ENCODE measurements at regions not wholly inside any gene's neighbourhood (a gene's known extent, or its start where the extent isn't known, plus 50 kb on each side); places are given as distances from the start of the nearest gene placed in this dataset.

DNA sequence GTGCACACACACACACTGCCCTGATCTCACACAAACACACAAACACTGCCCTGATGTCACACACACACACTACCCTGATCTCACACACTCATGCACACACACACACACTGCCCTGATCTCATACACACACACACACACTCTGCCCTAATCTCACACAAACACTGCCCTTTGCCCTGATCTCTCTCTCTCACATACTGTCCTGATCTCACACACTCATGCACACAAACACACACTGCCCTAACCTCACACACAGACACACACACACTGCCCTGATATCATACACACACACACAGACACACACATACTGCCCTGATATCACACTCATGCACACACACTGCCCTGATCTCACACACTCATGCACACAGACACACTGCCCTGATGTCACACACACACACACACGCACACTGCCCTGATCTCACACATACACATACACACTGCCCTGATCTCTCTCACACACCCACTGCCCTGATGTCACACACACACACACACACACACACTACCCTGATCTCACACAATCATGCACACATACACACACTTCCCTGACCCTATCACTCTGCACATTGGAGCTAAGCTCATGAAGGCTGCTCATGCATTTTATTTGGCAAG, 97.6 kb upstream of the DIO3 start:
- H4K20me1 ChIP-seq (ENCODE audit: insufficient read depth, low read length) = no peaks in the 10 kb centered on the region
- DNase-seq (ENCODE audit: low spot score) (no peak), ATAC-seq (no peak), FAIRE-seq (no peak)
- WGBS (ENCODE audit: low lambda C conversion rate) = 0% methylated on average over 1 of the region's 1 CpG
- ChIA-PET POLR2A (no interaction called here), CTCF (ENCODE audit: low intra/inter-chr PET ratio, low total read pairs) (no interaction called here)
- H3K79me2 ChIP-seq (ENCODE audit: insufficient read depth, low read length) = no peaks in the 10 kb centered on the region
- no peak overlapping the region for H3K4me3 ChIP-seq (replicated peaks in 1 of 3; ENCODE audit: insufficient read depth in 1 of 3, low read depth in 2 of 3, low read length in 3 of 3)
- H3K4me2 ChIP-seq (ENCODE audit: low read depth, low read length) = no peak overlapping the region
- no peaks in the 10 kb centered on the region for H3K9me3 ChIP-seq (ENCODE audit: low read length)
- in situ Hi-C loops (cut with HindIII; ENCODE audit: extremely low pct_ligation_motif_present, low pct_unique_long_range_greater_than_20kb) (no loop called here), intact Hi-C loops (cut with micrococcal nuclease; ENCODE audit: unreplicated experiment) (no loop called here)
- H2AFZ ChIP-seq (ENCODE audit: low read length) = no peak overlapping the region
- no TSS peak for BruUV-seq (replicated peaks)
- no peaks in the 10 kb centered on the region for H3K36me3 ChIP-seq (replicated peaks in 1 of 2; ENCODE audit: control insufficient read depth in 1 of 2, insufficient read depth in 2 of 2, low read length in 2 of 2)
- no peak overlapping the region for H3K9ac ChIP-seq (ENCODE audit: insufficient read depth, low read depth, low read length)
- no peak overlapping the region for H3K27ac ChIP-seq (ENCODE audit: extremely low read length, insufficient read depth, low read length)
- peaks cover 4 to 54% of the 10 kb centered on the region in 2 experiments; a peak in 4 of 5 replicates for H3K27me3 ChIP-seq (ENCODE audit: control insufficient read depth in 1 of 2, insufficient read depth in 2 of 2, low read length in 2 of 2)
- peaks cover 15% of the 10 kb centered on the region for H3K4me1 ChIP-seq (ENCODE audit: insufficient read depth, low read length)
- no peak for TF ChIP-seq ZBTB8A (CRISPR knock-in tag; IDR thresholded peaks at IDR 0.05; ENCODE audit: borderline replicate concordance, low read depth)
- no peak for TF ChIP-seq THYN1 (CRISPR knock-in tag; IDR thresholded peaks at IDR 0.05; ENCODE audit: borderline replicate concordance, low read depth)
- TF ChIP-seq, protein P1, sequence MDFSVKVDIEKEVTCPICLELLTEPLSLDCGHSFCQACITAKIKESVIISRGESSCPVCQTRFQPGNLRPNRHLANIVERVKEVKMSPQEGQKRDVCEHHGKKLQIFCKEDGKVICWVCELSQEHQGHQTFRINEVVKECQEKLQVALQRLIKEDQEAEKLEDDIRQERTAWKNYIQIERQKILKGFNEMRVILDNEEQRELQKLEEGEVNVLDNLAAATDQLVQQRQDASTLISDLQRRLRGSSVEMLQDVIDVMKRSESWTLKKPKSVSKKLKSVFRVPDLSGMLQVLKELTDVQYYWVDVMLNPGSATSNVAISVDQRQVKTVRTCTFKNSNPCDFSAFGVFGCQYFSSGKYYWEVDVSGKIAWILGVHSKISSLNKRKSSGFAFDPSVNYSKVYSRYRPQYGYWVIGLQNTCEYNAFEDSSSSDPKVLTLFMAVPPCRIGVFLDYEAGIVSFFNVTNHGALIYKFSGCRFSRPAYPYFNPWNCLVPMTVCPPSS (IDR thresholded peaks at IDR 0.05) = peak; percentile 12; the same call in 1 of the 2 replicates
- TF ChIP-seq, protein P2, sequence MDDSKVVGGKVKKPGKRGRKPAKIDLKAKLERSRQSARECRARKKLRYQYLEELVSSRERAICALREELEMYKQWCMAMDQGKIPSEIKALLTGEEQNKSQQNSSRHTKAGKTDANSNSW (CRISPR knock-in tag; IDR thresholded peaks at IDR 0.05; ENCODE audit: borderline replicate concordance) = no peak
- TF ChIP-seq, protein P3, sequence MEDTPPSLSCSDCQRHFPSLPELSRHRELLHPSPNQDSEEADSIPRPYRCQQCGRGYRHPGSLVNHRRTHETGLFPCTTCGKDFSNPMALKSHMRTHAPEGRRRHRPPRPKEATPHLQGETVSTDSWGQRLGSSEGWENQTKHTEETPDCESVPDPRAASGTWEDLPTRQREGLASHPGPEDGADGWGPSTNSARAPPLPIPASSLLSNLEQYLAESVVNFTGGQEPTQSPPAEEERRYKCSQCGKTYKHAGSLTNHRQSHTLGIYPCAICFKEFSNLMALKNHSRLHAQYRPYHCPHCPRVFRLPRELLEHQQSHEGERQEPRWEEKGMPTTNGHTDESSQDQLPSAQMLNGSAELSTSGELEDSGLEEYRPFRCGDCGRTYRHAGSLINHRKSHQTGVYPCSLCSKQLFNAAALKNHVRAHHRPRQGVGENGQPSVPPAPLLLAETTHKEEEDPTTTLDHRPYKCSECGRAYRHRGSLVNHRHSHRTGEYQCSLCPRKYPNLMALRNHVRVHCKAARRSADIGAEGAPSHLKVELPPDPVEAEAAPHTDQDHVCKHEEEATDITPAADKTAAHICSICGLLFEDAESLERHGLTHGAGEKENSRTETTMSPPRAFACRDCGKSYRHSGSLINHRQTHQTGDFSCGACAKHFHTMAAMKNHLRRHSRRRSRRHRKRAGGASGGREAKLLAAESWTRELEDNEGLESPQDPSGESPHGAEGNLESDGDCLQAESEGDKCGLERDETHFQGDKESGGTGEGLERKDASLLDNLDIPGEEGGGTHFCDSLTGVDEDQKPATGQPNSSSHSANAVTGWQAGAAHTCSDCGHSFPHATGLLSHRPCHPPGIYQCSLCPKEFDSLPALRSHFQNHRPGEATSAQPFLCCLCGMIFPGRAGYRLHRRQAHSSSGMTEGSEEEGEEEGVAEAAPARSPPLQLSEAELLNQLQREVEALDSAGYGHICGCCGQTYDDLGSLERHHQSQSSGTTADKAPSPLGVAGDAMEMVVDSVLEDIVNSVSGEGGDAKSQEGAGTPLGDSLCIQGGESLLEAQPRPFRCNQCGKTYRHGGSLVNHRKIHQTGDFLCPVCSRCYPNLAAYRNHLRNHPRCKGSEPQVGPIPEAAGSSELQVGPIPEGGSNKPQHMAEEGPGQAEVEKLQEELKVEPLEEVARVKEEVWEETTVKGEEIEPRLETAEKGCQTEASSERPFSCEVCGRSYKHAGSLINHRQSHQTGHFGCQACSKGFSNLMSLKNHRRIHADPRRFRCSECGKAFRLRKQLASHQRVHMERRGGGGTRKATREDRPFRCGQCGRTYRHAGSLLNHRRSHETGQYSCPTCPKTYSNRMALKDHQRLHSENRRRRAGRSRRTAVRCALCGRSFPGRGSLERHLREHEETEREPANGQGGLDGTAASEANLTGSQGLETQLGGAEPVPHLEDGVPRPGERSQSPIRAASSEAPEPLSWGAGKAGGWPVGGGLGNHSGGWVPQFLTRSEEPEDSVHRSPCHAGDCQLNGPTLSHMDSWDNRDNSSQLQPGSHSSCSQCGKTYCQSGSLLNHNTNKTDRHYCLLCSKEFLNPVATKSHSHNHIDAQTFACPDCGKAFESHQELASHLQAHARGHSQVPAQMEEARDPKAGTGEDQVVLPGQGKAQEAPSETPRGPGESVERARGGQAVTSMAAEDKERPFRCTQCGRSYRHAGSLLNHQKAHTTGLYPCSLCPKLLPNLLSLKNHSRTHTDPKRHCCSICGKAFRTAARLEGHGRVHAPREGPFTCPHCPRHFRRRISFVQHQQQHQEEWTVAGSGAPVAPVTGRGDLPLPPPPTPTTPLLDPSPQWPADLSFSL (CRISPR knock-in tag; IDR thresholded peaks at IDR 0.05) = peak; percentile 73
- TF ChIP-seq ATF7 (IDR thresholded peaks at IDR 0.05) = 0 out of 2 replicates have a peak, but pooled peaks have one; percentile 22
- no peak for TF ChIP-seq ATF7 (CRISPR knock-in tag; IDR thresholded peaks at IDR 0.05)
- TF ChIP-seq, protein P4, sequence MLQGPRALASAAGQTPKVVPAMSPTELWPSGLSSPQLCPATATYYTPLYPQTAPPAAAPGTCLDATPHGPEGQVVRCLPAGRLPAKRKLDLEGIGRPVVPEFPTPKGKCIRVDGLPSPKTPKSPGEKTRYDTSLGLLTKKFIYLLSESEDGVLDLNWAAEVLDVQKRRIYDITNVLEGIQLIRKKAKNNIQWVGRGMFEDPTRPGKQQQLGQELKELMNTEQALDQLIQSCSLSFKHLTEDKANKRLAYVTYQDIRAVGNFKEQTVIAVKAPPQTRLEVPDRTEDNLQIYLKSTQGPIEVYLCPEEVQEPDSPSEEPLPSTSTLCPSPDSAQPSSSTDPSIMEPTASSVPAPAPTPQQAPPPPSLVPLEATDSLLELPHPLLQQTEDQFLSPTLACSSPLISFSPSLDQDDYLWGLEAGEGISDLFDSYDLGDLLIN (CRISPR knock-in tag; IDR thresholded peaks at IDR 0.05; ENCODE audit: borderline replicate concordance) = no peak
- TF ChIP-seq, protein P5, sequence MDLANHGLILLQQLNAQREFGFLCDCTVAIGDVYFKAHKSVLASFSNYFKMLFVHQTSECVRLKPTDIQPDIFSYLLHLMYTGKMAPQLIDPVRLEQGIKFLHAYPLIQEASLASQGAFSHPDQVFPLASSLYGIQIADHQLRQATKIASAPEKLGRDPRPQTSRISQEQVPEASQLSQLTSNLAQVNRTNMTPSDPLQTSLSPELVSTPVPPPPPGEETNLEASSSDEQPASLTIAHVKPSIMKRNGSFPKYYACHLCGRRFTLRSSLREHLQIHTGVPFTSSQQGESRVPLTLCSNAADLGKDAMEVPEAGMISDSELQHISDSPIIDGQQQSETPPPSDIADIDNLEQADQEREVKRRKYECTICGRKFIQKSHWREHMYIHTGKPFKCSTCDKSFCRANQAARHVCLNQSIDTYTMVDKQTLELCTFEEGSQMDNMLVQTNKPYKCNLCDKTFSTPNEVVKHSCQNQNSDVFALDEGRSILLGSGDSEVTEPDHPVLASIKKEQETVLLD (CRISPR knock-in tag; IDR thresholded peaks at IDR 0.05; ENCODE audit: low read depth) = no peak
- TF ChIP-seq ATM (IDR thresholded peaks at IDR 0.05; ENCODE audit: borderline replicate concordance) = 0 out of 2 replicates have a peak, but pooled peaks have one; percentile 60
